Astrocyte of the cerebellum (primary cell): ENCODE measurements at regions not wholly inside any gene's neighbourhood (a gene's known extent, or its start where the extent isn't known, plus 50 kb on each side); places are given as distances from the start of the nearest gene placed in this dataset.

ENCODE experiments used
- DNase-seq: peaks from one replicate; pipeline ENCODE4 v3.0.0-alpha.2; 2011; ENCODE audit warnings: low read depth
- H3K4me3 ChIP-seq: 2 replicates; pipeline ENCODE4 v1.5.1; 2011; ENCODE audit warnings: mild to moderate bottlenecking, low read depth, low read length, moderate library complexity
- CTCF ChIP-seq: IDR thresholded peaks from 2 replicates; pipeline ENCODE4 v1.5.1; 2012; ENCODE audit warnings: low read length, low read depth, moderate library complexity, mild to moderate bottlenecking; ENCODE audit errors: missing control alignments
- in situ Hi-C: cut with HindIII; loops from 2 replicates; pipeline ENCODE4 v1.10.0; 2017; ENCODE audit warnings: low sequenced_read_pairs

DNA sequence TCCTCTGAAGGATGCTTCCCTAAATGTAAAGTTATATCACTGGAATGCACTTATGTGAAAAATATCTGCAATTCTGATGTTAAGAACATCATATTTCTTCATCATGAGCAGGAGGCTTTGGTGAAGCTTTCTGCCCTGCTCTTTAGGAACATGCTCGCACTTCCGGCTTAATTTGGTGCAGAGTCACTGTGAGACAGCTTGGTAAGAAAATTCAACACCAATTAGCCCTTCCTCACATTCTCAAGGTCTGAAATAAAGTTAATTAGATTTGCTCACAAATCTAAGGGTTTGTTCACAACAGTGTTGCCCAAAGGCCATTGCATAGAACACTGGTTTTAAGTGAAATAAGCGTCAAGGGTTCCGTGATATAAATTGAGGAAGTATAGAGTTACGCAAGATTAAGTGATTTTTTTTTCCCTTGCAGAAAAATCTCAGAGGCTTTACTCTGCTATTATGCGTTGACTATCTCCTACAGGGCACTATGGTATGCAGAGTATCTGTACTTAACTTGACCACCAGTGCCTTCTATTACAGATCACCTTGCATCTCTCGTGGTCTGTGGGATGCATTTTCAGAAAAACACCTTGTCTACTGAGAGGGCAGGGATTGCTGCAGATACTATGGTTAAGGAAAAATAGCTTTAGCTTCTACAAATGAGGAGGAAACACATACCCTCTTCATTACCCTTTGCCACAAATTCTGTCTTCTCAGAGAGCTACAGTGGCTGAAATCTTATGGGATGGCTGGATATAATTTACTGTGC is 953.9 kb downstream of the TYW1 start:
- TF ChIP-seq CTCF = no peak
- H3K4me3 ChIP-seq = no peak overlapping the region
- DNase-seq = no peak
- in situ Hi-C loops = no loop called here

DNA sequence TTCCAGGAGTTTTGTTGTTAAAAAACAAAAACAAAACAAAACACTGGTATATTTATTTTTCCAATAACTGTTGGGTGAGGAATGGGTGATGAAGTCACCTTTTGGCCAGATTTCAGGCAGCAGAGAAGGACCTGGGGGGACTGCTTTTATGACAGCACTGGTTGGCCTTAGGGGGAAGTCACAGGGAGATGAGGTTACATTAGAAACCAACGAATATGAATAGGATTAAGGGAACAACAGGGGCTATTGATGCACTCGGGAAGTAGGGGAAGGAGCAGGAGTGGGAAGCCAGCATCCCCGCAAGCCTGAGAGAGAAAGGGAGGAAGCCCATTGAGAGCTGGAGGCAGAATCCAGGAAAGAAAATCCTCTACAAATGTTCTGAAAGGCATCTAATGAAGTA is 958.4 kb downstream of the TYW1 start:
- no peak for TF ChIP-seq CTCF
- in situ Hi-C loops = no loop called here
- H3K4me3 ChIP-seq = no peak overlapping the region
- DNase-seq = no peak

- DNase-seq = no peak
- in situ Hi-C loops = no loop called here
- H3K4me3 ChIP-seq = no peak overlapping the region
- no peak for TF ChIP-seq CTCF
These were observed 966.2 kb downstream of the TYW1 start for GRCh38 chr7:67962863-67963262.

- in situ Hi-C loops = no loop called here
- no peak for DNase-seq
- TF ChIP-seq CTCF = no peak
- no peak overlapping the region for H3K4me3 ChIP-seq
These were observed 979.9 kb downstream of the TYW1 start for GRCh38 chr7:67976490-67976889.

GRCh38 chr7:67983486-67983885 is 986.9 kb downstream of the TYW1 start:
- TF ChIP-seq CTCF = no peak
- no peak for DNase-seq
- in situ Hi-C loops = no loop called here
- no peak overlapping the region for H3K4me3 ChIP-seq

DNA sequence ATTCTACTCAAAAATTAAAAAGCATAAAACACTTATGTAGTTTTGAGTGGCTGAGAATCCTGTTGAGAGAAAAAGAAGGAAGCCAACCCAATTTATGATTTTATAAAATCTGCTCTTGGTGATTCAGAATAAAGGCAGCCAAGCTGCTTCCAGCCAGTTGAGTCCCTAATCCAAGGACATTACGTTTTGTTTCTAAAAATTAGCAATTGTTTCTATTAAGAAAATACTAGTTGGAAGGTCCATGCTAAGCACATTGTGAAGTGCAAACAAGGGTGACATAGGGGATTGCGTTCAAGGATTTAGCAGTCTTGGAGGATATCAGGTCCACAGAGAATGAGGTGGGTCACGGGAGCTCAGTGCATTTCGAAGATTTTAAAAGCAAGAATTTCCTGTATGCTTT is 987.7 kb downstream of the TYW1 start:
- in situ Hi-C loops = no loop called here
- no peak for DNase-seq
- no peak for TF ChIP-seq CTCF
- H3K4me3 ChIP-seq = no peak overlapping the region
